ENCODE measurements at regions not wholly inside any gene's neighbourhood (a gene's known extent, or its start where the extent isn't known, plus 50 kb on each side); places are given as distances from the start of the nearest gene placed in this dataset.

DNA sequence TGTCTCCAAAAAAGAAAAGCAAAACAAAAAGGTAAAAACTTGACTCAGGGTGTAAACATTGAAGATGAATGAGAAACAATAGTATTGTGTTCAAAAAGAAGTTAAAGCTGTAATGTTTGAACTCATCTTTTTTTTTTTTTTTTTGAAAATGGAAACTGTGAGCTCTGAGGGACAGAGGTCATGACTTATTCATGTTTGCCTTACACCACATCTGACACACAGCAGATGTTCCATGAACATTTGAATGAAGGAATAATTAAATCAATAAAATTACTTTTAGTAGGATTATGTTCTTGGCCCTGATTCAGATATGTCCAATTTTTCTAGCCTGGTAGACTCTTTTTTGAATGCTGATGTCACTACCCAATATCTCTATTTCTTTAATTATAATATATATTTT lies 95.7 kb upstream of the MED13 start:
- TF ChIP-seq, protein P1, sequence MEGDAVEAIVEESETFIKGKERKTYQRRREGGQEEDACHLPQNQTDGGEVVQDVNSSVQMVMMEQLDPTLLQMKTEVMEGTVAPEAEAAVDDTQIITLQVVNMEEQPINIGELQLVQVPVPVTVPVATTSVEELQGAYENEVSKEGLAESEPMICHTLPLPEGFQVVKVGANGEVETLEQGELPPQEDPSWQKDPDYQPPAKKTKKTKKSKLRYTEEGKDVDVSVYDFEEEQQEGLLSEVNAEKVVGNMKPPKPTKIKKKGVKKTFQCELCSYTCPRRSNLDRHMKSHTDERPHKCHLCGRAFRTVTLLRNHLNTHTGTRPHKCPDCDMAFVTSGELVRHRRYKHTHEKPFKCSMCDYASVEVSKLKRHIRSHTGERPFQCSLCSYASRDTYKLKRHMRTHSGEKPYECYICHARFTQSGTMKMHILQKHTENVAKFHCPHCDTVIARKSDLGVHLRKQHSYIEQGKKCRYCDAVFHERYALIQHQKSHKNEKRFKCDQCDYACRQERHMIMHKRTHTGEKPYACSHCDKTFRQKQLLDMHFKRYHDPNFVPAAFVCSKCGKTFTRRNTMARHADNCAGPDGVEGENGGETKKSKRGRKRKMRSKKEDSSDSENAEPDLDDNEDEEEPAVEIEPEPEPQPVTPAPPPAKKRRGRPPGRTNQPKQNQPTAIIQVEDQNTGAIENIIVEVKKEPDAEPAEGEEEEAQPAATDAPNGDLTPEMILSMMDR (IDR thresholded peaks at IDR 0.05; ENCODE audit: partially characterized antibody, unreplicated experiment) = no peak
- no peak for DNase-seq
- no peaks in the 10 kb centered on the region for H3K36me3 Mint-ChIP-seq (ENCODE audit: unreplicated experiment)
- H3K27me3 Mint-ChIP-seq (ENCODE audit: unreplicated experiment) = no peaks in the 10 kb centered on the region
- peaks cover 1% of the 10 kb centered on the region for H3K9me3 Mint-ChIP-seq (ENCODE audit: unreplicated experiment)
- H3K4me3 Mint-ChIP-seq (ENCODE audit: unreplicated experiment) = peak overlapping the region; percentile 12
- H3K4me1 Mint-ChIP-seq (ENCODE audit: low read depth, unreplicated experiment) = peaks cover 12% of the 10 kb centered on the region
- H3K27ac Mint-ChIP-seq (ENCODE audit: unreplicated experiment) = peak overlapping the region; percentile 65

DNA sequence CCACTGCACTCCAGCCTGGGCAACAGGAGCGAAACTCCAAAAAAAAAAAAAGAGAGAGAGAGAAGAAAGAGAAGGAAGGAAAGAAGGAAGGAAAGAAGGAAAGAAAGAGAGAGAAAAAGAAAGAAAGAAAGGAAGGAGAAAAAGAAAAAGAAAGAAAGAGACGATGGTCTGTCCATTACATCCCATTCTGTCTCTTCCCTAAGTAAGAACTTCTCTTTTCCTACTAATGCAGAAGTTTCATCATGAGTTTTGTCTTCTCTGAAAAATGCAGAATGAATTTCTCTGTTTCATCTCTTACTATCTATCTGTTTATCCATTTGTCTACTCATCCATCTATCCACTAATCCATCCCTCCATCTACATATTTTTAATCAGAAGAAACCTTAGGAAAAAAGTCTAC lies 94.9 kb upstream of the MED13 start:
- TF ChIP-seq, protein P1 (IDR thresholded peaks at IDR 0.05; ENCODE audit: partially characterized antibody, unreplicated experiment) = no peak
- no peaks in the 10 kb centered on the region for H3K36me3 Mint-ChIP-seq (ENCODE audit: unreplicated experiment)
- DNase-seq = no peak

DNA sequence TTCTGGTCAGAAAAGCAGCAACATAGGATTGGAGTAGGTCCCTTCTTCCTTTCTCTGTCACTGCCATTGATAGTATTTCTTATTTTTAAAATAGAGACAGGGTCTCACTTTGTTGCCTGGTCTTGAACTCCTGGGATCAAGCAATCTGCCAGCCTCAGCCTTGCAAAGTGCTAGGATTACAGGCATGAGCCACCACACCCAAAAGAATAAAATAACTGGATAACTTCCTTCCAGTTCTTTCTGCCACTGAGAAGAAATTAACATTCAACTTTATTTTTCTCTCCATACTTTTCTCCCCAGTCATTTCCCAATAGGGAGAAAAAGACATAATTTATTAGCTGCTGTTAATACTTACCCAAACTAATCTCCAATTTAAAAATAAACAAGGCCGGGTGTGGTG lies 91.9 kb upstream of the MED13 start:
- Mint-ChIP-seq H3K36me3 (ENCODE audit: unreplicated experiment) (no peaks in the 10 kb centered on the region), H3K4me1 (ENCODE audit: low read depth, unreplicated experiment) (peaks cover 12% of the 10 kb centered on the region), H3K4me3 (ENCODE audit: unreplicated experiment) (no peak overlapping the region), H3K27me3 (ENCODE audit: unreplicated experiment) (peaks cover 2% of the 10 kb centered on the region), H3K27ac (ENCODE audit: unreplicated experiment) (no peak overlapping the region), H3K9me3 (ENCODE audit: unreplicated experiment) (peaks cover under 1% of the 10 kb centered on the region)
- no peak for DNase-seq
- TF ChIP-seq, protein P1 (IDR thresholded peaks at IDR 0.05; ENCODE audit: partially characterized antibody, unreplicated experiment) = no peak

More for the DNA sequence above, 94.9 kb upstream of the MED13 start:
- Mint-ChIP-seq H3K27ac (ENCODE audit: unreplicated experiment) (peak overlapping the region; percentile 65), H3K4me1 (ENCODE audit: low read depth, unreplicated experiment) (peaks cover 12% of the 10 kb centered on the region), H3K27me3 (ENCODE audit: unreplicated experiment) (no peaks in the 10 kb centered on the region), H3K9me3 (ENCODE audit: unreplicated experiment) (peaks cover 1% of the 10 kb centered on the region), H3K4me3 (ENCODE audit: unreplicated experiment) (no peak overlapping the region)

DNA sequence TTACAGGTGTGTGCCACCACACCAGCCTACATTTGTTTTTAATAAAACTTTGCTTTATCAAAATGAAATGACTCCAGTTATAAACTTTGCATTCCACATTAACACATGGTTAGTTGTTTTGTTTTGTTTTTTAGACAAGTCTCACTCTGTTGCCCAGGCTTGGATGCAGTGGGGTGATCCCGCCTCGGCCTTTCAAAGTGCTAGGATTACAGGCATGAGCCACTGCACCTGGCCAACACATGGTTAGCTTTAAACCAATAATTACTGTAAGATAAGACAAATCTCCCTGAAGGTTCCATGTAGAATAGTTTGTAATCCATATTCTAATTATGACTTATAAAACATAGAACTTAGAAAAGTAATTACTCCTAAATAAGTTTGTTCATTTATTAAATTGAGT lies 89.8 kb upstream of the MED13 start:
- no peak overlapping the region for H3K4me3 Mint-ChIP-seq (ENCODE audit: unreplicated experiment)
- no peaks in the 10 kb centered on the region for H3K4me1 Mint-ChIP-seq (ENCODE audit: low read depth, unreplicated experiment)
- H3K36me3 Mint-ChIP-seq (ENCODE audit: unreplicated experiment) = no peaks in the 10 kb centered on the region
- no peak overlapping the region for H3K27ac Mint-ChIP-seq (ENCODE audit: unreplicated experiment)
- TF ChIP-seq, protein P1 (IDR thresholded peaks at IDR 0.05; ENCODE audit: partially characterized antibody, unreplicated experiment) = no peak
- no peaks in the 10 kb centered on the region for H3K9me3 Mint-ChIP-seq (ENCODE audit: unreplicated experiment)
- no peak for DNase-seq
- peaks cover 2% of the 10 kb centered on the region for H3K27me3 Mint-ChIP-seq (ENCODE audit: unreplicated experiment)

DNA sequence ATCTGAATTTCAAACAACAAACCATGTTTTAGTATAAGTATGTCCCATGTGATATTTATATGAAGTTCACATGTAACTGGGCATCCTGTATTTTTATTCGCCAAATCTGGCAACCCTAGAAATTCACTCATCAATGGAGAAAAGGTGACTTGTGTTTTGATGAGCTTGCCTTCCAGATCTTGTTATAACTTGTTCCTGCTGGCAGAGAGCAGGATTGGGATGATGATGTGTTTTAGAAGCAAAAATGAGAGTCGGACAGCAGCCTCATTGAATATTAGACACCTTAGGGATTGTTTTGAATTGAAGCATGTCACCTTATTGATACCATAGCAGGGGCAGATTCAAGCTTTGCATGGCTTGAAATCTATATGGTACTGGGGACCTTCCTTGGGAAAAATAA lies 85.4 kb upstream of the MED13 start:
- Mint-ChIP-seq H3K27ac (ENCODE audit: unreplicated experiment) (no peak overlapping the region), H3K4me1 (ENCODE audit: low read depth, unreplicated experiment) (no peaks in the 10 kb centered on the region), H3K9me3 (ENCODE audit: unreplicated experiment) (no peaks in the 10 kb centered on the region), H3K36me3 (ENCODE audit: unreplicated experiment) (no peaks in the 10 kb centered on the region), H3K4me3 (ENCODE audit: unreplicated experiment) (no peak overlapping the region), H3K27me3 (ENCODE audit: unreplicated experiment) (peaks cover 2% of the 10 kb centered on the region)
- TF ChIP-seq, protein P1 (IDR thresholded peaks at IDR 0.05; ENCODE audit: partially characterized antibody, unreplicated experiment) = no peak
- no peak for DNase-seq
